ENCODE measurements at regions not wholly inside any gene's neighbourhood (a gene's known extent, or its start where the extent isn't known, plus 50 kb on each side); places are given as distances from the start of the nearest gene placed in this dataset.

- intact Hi-C loops (cut with DNase I, micrococcal nuclease): no loop called here
- no peak for ATAC-seq
- no peak for DNase-seq
- H3K4me1 Mint-ChIP-seq: no peaks in the 10 kb centered on the region
- POLR2A ChIA-PET: no interaction called here
- CTCF ChIA-PET: interaction anchor here (1.1 to 1.3 kb wide), 2 partner anchors 46 to 907 kb away, joined by 3 read pairs; no protein-coding TSS in a partner anchor
- H3K27ac Mint-ChIP-seq: no peak overlapping the region
- no peaks in the 10 kb centered on the region for H3K9me3 Mint-ChIP-seq (ENCODE audit: low read depth)
- no peaks in the 10 kb centered on the region for H3K36me3 Mint-ChIP-seq (ENCODE audit: low read depth)
- H3K4me3 Mint-ChIP-seq: no peak overlapping the region
- no peaks in the 10 kb centered on the region for H3K27me3 Mint-ChIP-seq
These were observed 114.9 kb upstream of the ZMIZ1 start for GRCh38 chr10:78953799-78954297.

- Mint-ChIP-seq H3K27ac (no peak overlapping the region), H3K9me3 (ENCODE audit: low read depth) (no peaks in the 10 kb centered on the region), H3K36me3 (ENCODE audit: low read depth) (no peaks in the 10 kb centered on the region), H3K4me3 (no peak overlapping the region), H3K4me1 (no peaks in the 10 kb centered on the region), H3K27me3 (no peaks in the 10 kb centered on the region)
- ChIA-PET CTCF (interaction anchor here (0.6 to 1.3 kb wide), 3 partner anchors 10 to 211 kb away, joined by 3 read pairs; no protein-coding TSS in a partner anchor), POLR2A (interaction anchor here (0.6 kb wide), 1 partner anchor 203 kb away, joined by 6 read pairs; no protein-coding TSS in a partner anchor)
- no peak for DNase-seq
- intact Hi-C loops (cut with DNase I, micrococcal nuclease): no loop called here
- ATAC-seq: no peak
These were observed 114.1 kb upstream of the ZMIZ1 start for GRCh38 chr10:78954689-78955088.

- POLR2A ChIA-PET: interaction anchor here (0.6 kb wide), 1 partner anchor 204 kb away, joined by 6 read pairs; no protein-coding TSS in a partner anchor
- DNase-seq (no peak), ATAC-seq (no peak)
- Mint-ChIP-seq H3K9me3 (ENCODE audit: low read depth) (no peaks in the 10 kb centered on the region), H3K27me3 (no peaks in the 10 kb centered on the region), H3K36me3 (ENCODE audit: low read depth) (no peaks in the 10 kb centered on the region), H3K4me1 (no peaks in the 10 kb centered on the region), H3K27ac (no peak overlapping the region), H3K4me3 (no peak overlapping the region)
- intact Hi-C loops (cut with DNase I, micrococcal nuclease): no loop called here
- CTCF ChIA-PET: interaction anchor here (0.6 to 1.3 kb wide), 3 partner anchors 10 to 211 kb away, joined by 3 read pairs; no protein-coding TSS in a partner anchor
These were observed 113.6 kb upstream of the ZMIZ1 start for GRCh38 chr10:78955206-78955605.

GRCh38 chr10:78956391-78956790 is 112.4 kb upstream of the ZMIZ1 start:
- CTCF ChIA-PET: interaction anchor here (1.2 kb wide), 1 partner anchor 239 kb away, joined by 4 read pairs; no protein-coding TSS in a partner anchor
- Mint-ChIP-seq H3K9me3 (ENCODE audit: low read depth) (no peaks in the 10 kb centered on the region), H3K27me3 (no peaks in the 10 kb centered on the region), H3K27ac (no peak overlapping the region), H3K4me1 (no peaks in the 10 kb centered on the region), H3K4me3 (no peak overlapping the region), H3K36me3 (ENCODE audit: low read depth) (no peaks in the 10 kb centered on the region)
- intact Hi-C loops (cut with DNase I, micrococcal nuclease): no loop called here
- POLR2A ChIA-PET: no interaction called here
- ATAC-seq: no peak
- no peak for DNase-seq

GRCh38 chr10:78957471-78958039 is 111.2 kb upstream of the ZMIZ1 start:
- H3K9me3 Mint-ChIP-seq (ENCODE audit: low read depth): no peaks in the 10 kb centered on the region
- intact Hi-C loops (cut with DNase I, micrococcal nuclease): no loop called here
- no peaks in the 10 kb centered on the region for H3K36me3 Mint-ChIP-seq (ENCODE audit: low read depth)
- H3K4me3 Mint-ChIP-seq: no peak overlapping the region
- POLR2A ChIA-PET: no interaction called here
- no peaks in the 10 kb centered on the region for H3K27me3 Mint-ChIP-seq
- H3K4me1 Mint-ChIP-seq: no peaks in the 10 kb centered on the region
- ATAC-seq: no peak
- CTCF ChIA-PET: interaction anchor here (1.2 kb wide), 1 partner anchor 238 kb away, joined by 4 read pairs; no protein-coding TSS in a partner anchor
- H3K27ac Mint-ChIP-seq: no peak overlapping the region
- DNase-seq: no peak

GRCh38 chr10:78959217-78959923 is 109.4 kb upstream of the ZMIZ1 start:
- no peaks in the 10 kb centered on the region for H3K4me1 Mint-ChIP-seq
- CTCF ChIA-PET: no interaction called here
- intact Hi-C loops (cut with DNase I, micrococcal nuclease): no loop called here

GRCh38 chr10:78959924-78960285 is 108.9 kb upstream of the ZMIZ1 start:
- Mint-ChIP-seq H3K4me1 (no peaks in the 10 kb centered on the region), H3K9me3 (ENCODE audit: low read depth) (no peaks in the 10 kb centered on the region), H3K27ac (no peak overlapping the region), H3K36me3 (ENCODE audit: low read depth) (no peaks in the 10 kb centered on the region), H3K4me3 (no peak overlapping the region), H3K27me3 (no peaks in the 10 kb centered on the region)
- ChIA-PET CTCF (no interaction called here), POLR2A (no interaction called here)
- ATAC-seq (no peak), DNase-seq (no peak)
- intact Hi-C loops (cut with DNase I, micrococcal nuclease): no loop called here

More at GRCh38 chr10:78959217-78959923, 109.4 kb upstream of the ZMIZ1 start:
- Mint-ChIP-seq H3K27me3 (no peaks in the 10 kb centered on the region), H3K9me3 (ENCODE audit: low read depth) (no peaks in the 10 kb centered on the region), H3K36me3 (ENCODE audit: low read depth) (no peaks in the 10 kb centered on the region), H3K4me3 (no peak overlapping the region), H3K27ac (no peak overlapping the region)
- DNase-seq: no peak
- no peak for ATAC-seq
- POLR2A ChIA-PET: no interaction called here

GRCh38 chr10:78960316-78960800 is 108.4 kb upstream of the ZMIZ1 start:
- no peaks in the 10 kb centered on the region for H3K36me3 Mint-ChIP-seq (ENCODE audit: low read depth)
- ChIA-PET CTCF (no interaction called here), POLR2A (no interaction called here)
- DNase-seq (no peak), ATAC-seq (no peak)
- intact Hi-C loops (cut with DNase I, micrococcal nuclease): no loop called here
- no peak overlapping the region for H3K27ac Mint-ChIP-seq
- no peaks in the 10 kb centered on the region for H3K9me3 Mint-ChIP-seq (ENCODE audit: low read depth)
- no peaks in the 10 kb centered on the region for H3K27me3 Mint-ChIP-seq
- no peak overlapping the region for H3K4me3 Mint-ChIP-seq
- no peaks in the 10 kb centered on the region for H3K4me1 Mint-ChIP-seq

- intact Hi-C loops (cut with DNase I, micrococcal nuclease): no loop called here
- Mint-ChIP-seq H3K4me3 (no peak overlapping the region), H3K27ac (no peak overlapping the region), H3K9me3 (ENCODE audit: low read depth) (no peaks in the 10 kb centered on the region), H3K4me1 (no peaks in the 10 kb centered on the region), H3K27me3 (no peaks in the 10 kb centered on the region), H3K36me3 (ENCODE audit: low read depth) (no peaks in the 10 kb centered on the region)
- CTCF ChIA-PET: interaction anchor here (0.6 kb wide), 1 partner anchor 419 kb away, joined by 4 read pairs; no protein-coding TSS in a partner anchor
- DNase-seq (no peak), ATAC-seq (no peak)
- POLR2A ChIA-PET: no interaction called here
These were observed 107.0 kb upstream of the ZMIZ1 start for GRCh38 chr10:78961760-78962159.

GRCh38 chr10:78963074-78964034 is 105.4 kb upstream of the ZMIZ1 start:
- Mint-ChIP-seq H3K4me1 (no peaks in the 10 kb centered on the region), H3K36me3 (ENCODE audit: low read depth) (no peaks in the 10 kb centered on the region), H3K9me3 (ENCODE audit: low read depth) (no peaks in the 10 kb centered on the region), H3K27me3 (no peaks in the 10 kb centered on the region), H3K27ac (no peak overlapping the region), H3K4me3 (no peak overlapping the region)
- ChIA-PET POLR2A (no interaction called here), CTCF (interaction anchor here (0.8 to 1.2 kb wide), 2 partner anchors 8 to 103 kb away, joined by 3 to 4 read pairs; no protein-coding TSS in a partner anchor)
- intact Hi-C loops (cut with DNase I, micrococcal nuclease): no loop called here
- ATAC-seq: no peak
- DNase-seq: no peak

GRCh38 chr10:78964274-78964951 is 104.4 kb upstream of the ZMIZ1 start:
- no peak overlapping the region for H3K4me3 Mint-ChIP-seq
- no peaks in the 10 kb centered on the region for H3K36me3 Mint-ChIP-seq (ENCODE audit: low read depth)
- DNase-seq (no peak), ATAC-seq (no peak)
- intact Hi-C loops (cut with DNase I, micrococcal nuclease): no loop called here
- ChIA-PET CTCF (no interaction called here), POLR2A (interaction anchor here (1.5 kb wide), 1 partner anchor 10 kb away, joined by 5 read pairs; no protein-coding TSS in a partner anchor)
- H3K9me3 Mint-ChIP-seq (ENCODE audit: low read depth): no peaks in the 10 kb centered on the region
- H3K27ac Mint-ChIP-seq: no peak overlapping the region
- no peaks in the 10 kb centered on the region for H3K27me3 Mint-ChIP-seq
- no peaks in the 10 kb centered on the region for H3K4me1 Mint-ChIP-seq

Measured in activated CD4-positive, alpha-beta T cell treated with anti-CD3 and anti-CD28 coated beads for 36 hours (primary cell).